AG04450 (cell line): ENCODE measurements at regions not wholly inside any gene's neighbourhood (a gene's known extent, or its start where the extent isn't known, plus 50 kb on each side); places are given as distances from the start of the nearest gene placed in this dataset.
"Not testable (repeated sequence)": the region's sequence is repeated elsewhere in the genome, so short reads cannot be mapped to it uniquely, and the experiment has no call there.

Experiments used
- CTCF ChIA-PET: fragments of 300-600, 350-600 bp; formaldehyde crosslinking; extraction: SDS; loops from one replicate; lab custom pipeline; 2022; ENCODE audit warnings: antibody characterized with exemption, inconsistent platforms; lab: Charles Lee
- POLR2A ChIA-PET: fragments of 350-600 bp; formaldehyde crosslinking; extraction: SDS; loops from one replicate; lab custom pipeline; 2021; ENCODE audit warnings: antibody characterized with exemption, inconsistent platforms; lab: Yijun Ruan, JAX
- DNase-seq: peaks from one replicate; pipeline ENCODE4 v3.0.0-alpha.2; 2011; ENCODE audit warnings: low read depth, low spot score
- H3K27ac ChIP-seq: one replicate; pipeline ENCODE4 v1.5.1; 2012; ENCODE audit warnings: low read depth, low read length, control low read depth
- H3K27me3 ChIP-seq: one replicate; pipeline ENCODE4 v1.6.0; 2012; ENCODE audit warnings: low read length; ENCODE audit not compliant: control insufficient read depth, insufficient read depth
- H3K4me3 ChIP-seq: 2 replicates; pipeline ENCODE4 v1.5.1; 2011; ENCODE audit warnings: mild to moderate bottlenecking, low read depth, low read length, control low read depth
- H3K9me3 ChIP-seq: 2 replicates; pipeline ENCODE4 v1.5.1; 2012; ENCODE audit warnings: low read length; ENCODE audit not compliant: control insufficient read depth, insufficient read depth
- CTCF ChIP-seq: IDR thresholded peaks from 2 replicates; pipeline ENCODE4 v1.5.1; 2011; ENCODE audit warnings: low read depth, low read length, control low read depth, inconsistent platforms

DNA sequence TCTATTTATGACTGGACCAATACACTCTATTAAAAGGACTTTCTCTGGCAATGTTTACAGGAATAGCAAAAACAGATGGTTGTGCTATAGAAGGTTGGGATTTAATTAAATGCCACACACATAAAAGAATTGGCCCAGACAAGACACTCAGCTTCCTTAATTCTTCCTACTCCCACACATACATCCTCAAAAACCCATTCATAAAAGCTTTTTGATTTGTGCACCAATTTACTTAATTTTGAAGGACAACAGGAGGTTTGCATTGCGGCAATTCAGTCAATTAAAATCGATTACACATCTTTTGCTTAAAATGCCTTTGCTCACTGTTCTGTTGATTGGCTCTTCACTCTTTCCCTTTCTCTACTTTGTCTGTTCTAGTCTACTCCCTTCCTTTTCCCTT is 317.1 kb downstream of the CBLL2 start:
- H3K27me3 ChIP-seq = no peaks in the 10 kb centered on the region
- ChIA-PET POLR2A (no interaction called here), CTCF (no interaction called here)
- DNase-seq = no peak
- H3K27ac ChIP-seq = no peak overlapping the region
- no peak for TF ChIP-seq CTCF
- no peak overlapping the region for H3K4me3 ChIP-seq
- H3K9me3 ChIP-seq = no peaks in the 10 kb centered on the region

DNA sequence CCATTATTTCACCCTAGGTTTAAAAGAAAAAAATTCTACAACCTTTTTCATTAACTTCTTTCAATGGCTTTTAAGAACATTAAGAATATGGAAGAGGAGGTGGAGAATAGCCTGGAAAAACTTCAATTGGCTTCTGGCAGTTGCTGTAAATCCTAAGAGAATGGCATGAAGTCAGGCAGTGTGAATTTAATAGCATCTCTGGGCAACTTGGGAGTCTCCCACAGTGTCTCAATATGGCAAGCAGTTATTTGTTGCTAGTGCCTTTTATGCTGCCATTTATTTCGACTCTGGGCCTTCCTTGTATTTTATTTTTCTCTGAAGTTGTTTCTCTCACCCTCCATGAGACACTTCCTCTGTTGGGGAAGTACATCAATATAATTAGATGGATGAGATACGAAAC is 322.1 kb downstream of the CBLL2 start:
- DNase-seq = no peak
- H3K27ac ChIP-seq = no peak overlapping the region
- no peaks in the 10 kb centered on the region for H3K9me3 ChIP-seq
- no peak overlapping the region for H3K4me3 ChIP-seq
- no peaks in the 10 kb centered on the region for H3K27me3 ChIP-seq
- TF ChIP-seq CTCF = no peak
- ChIA-PET POLR2A (no interaction called here), CTCF (no interaction called here)

GRCh38 chrX:22603060-22603459 is 330.3 kb downstream of the CBLL2 start:
- H3K9me3 ChIP-seq = no peaks in the 10 kb centered on the region
- POLR2A ChIA-PET = no interaction called here
- TF ChIP-seq CTCF = no peak
- H3K4me3 ChIP-seq = no peak overlapping the region
- H3K27me3 ChIP-seq = no peaks in the 10 kb centered on the region
- DNase-seq = no peak
- H3K27ac ChIP-seq = no peak overlapping the region
- CTCF ChIA-PET = no interaction called here

GRCh38 chrX:22609452-22609851 is 336.7 kb downstream of the CBLL2 start:
- H3K27ac ChIP-seq, H3K4me3 ChIP-seq, H3K27me3 ChIP-seq, CTCF ChIA-PET, H3K9me3 ChIP-seq, POLR2A ChIA-PET, DNase-seq: not testable (repeated sequence)

- TF ChIP-seq CTCF = no peak
- DNase-seq = no peak
- H3K27ac ChIP-seq = no peak overlapping the region
- no peaks in the 10 kb centered on the region for H3K27me3 ChIP-seq
- no peak overlapping the region for H3K4me3 ChIP-seq
- H3K9me3 ChIP-seq = no peaks in the 10 kb centered on the region
- POLR2A ChIA-PET = no interaction called here
- CTCF ChIA-PET = no interaction called here
Observed at GRCh38 chrX:22616867-22617266, 344.2 kb downstream of the CBLL2 start.

GRCh38 chrX:22627576-22627975 is 354.9 kb downstream of the CBLL2 start:
- DNase-seq = no peak
- Histone ChIP-seq H3K27me3 (no peaks in the 10 kb centered on the region), H3K9me3 (no peaks in the 10 kb centered on the region), H3K27ac (no peak overlapping the region), H3K4me3 (no peak overlapping the region)
- POLR2A ChIA-PET = interaction anchor here (0.7 kb wide), 1 partner anchor 472 kb away, joined by 5 read pairs; no protein-coding TSS in a partner anchor
- no peak for TF ChIP-seq CTCF
- CTCF ChIA-PET = interaction anchor here (0.7 kb wide), 1 partner anchor 250 kb away, joined by 11 read pairs; no protein-coding TSS in a partner anchor
